ENCODE measurements at regions not wholly inside any gene's neighbourhood (a gene's known extent, or its start where the extent isn't known, plus 50 kb on each side); places are given as distances from the start of the nearest gene placed in this dataset.

GRCh38 chrY:4483693-4484092, 516.4 kb upstream of the PCDH11Y start:
- DNase-seq (ENCODE audit: low spot score), result peak; percentile 4
